ENCODE measurements at regions not wholly inside any gene's neighbourhood (a gene's known extent, or its start where the extent isn't known, plus 50 kb on each side); places are given as distances from the start of the nearest gene placed in this dataset.

DNA sequence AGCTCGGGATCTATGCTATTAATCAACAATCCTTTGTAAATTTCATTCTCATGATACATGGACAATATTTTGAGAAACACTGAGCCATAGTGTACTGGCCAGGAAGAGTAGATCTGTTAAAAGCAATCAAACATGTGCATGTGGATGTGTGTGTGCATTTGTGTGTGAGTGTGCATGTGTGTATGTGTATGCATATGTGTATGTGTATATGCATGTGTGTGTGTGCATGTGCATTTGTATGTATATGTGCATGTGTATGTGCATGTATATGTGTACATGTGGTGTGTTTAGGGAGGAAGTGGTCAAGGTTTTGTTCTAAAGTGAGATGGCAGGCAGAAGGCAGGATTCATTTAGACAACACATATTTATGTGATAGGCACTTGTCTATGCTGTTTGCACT, 623.8 kb downstream of the ADCYAP1 start:
- H3K4me3 ChIP-seq (ENCODE audit: control insufficient read depth, low read depth, low read length): no peak overlapping the region
- DNase-seq (ENCODE audit: low read depth): no peak
- TF ChIP-seq, protein P1, sequence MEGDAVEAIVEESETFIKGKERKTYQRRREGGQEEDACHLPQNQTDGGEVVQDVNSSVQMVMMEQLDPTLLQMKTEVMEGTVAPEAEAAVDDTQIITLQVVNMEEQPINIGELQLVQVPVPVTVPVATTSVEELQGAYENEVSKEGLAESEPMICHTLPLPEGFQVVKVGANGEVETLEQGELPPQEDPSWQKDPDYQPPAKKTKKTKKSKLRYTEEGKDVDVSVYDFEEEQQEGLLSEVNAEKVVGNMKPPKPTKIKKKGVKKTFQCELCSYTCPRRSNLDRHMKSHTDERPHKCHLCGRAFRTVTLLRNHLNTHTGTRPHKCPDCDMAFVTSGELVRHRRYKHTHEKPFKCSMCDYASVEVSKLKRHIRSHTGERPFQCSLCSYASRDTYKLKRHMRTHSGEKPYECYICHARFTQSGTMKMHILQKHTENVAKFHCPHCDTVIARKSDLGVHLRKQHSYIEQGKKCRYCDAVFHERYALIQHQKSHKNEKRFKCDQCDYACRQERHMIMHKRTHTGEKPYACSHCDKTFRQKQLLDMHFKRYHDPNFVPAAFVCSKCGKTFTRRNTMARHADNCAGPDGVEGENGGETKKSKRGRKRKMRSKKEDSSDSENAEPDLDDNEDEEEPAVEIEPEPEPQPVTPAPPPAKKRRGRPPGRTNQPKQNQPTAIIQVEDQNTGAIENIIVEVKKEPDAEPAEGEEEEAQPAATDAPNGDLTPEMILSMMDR (IDR thresholded peaks at IDR 0.05; ENCODE audit: control insufficient read depth, insufficient read depth, low read depth, low read length, missing control alignments): no peak

DNA sequence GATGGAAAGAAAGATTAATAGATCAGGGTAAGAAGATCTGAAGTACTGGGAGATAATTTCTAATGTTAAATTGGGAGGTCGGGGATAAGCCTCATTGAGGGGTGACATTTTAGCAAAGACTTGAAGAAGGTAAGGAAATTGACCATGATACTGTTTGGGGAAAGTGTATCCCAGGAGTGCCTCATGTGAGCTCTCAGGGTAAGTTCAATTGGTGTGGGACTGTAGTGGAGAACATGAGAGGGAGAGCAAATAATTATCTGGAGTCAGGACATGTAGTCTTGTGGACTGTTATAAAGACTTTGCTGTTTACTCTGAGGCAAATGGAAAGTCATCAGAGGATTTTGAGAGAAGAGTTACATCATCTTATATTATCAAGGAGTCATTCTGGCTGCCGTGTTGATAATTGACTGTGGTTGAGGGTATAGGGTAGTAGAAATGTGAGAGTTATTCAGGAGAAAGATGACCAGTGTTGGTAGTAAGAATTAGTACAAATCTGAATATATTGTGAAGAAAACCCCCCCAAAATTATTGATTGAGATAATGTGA, 624.4 kb downstream of the ADCYAP1 start:
- no peak overlapping the region for H3K4me3 ChIP-seq (ENCODE audit: control insufficient read depth, low read depth, low read length)
- TF ChIP-seq, protein P1 (IDR thresholded peaks at IDR 0.05; ENCODE audit: control insufficient read depth, insufficient read depth, low read depth, low read length, missing control alignments): no peak
- DNase-seq (ENCODE audit: low read depth): no peak

DNA sequence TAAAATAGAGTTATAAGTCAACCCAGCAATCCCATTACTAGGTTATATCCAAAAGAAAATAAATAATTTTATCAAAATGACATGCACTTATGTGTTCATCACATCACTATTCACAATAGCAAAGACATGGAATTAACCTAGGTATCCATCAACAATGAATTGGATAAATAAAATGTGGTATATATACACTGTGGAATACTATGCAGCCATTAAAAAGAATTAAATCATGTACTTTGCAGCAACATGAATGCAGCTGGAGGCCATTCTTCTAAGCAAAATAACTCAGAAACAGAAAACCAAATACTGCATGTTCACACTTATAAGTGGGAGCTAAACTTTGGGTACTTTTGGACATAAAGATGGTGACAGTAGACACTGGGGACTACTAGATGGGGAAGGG, 626.0 kb downstream of the ADCYAP1 start:
- DNase-seq (ENCODE audit: low read depth): no peak
- TF ChIP-seq, protein P1 (IDR thresholded peaks at IDR 0.05; ENCODE audit: control insufficient read depth, insufficient read depth, low read depth, low read length, missing control alignments): no peak
- no peak overlapping the region for H3K4me3 ChIP-seq (ENCODE audit: control insufficient read depth, low read depth, low read length)

DNA sequence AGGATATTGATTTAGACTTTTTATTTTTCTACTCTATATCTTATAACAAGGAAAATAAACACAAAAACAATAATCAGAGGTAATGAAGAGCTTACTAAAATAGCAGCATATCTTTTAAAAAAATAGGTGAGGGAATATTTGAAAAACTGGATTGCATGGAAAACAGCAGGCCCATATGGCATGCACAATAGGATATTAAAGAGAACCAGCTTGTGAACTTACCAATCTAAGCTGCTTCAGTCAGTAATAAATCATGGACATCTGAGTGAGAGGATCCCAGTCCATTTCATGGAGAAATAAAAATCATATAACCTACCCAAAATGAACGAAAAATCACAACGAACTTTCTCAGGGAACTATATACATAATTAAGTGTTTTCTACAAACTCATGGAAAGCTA, 634.6 kb downstream of the ADCYAP1 start:
- TF ChIP-seq, protein P1 (IDR thresholded peaks at IDR 0.05; ENCODE audit: control insufficient read depth, insufficient read depth, low read depth, low read length, missing control alignments): no peak
- H3K4me3 ChIP-seq (ENCODE audit: control insufficient read depth, low read depth, low read length): no peak overlapping the region
- DNase-seq (ENCODE audit: low read depth): no peak

DNA sequence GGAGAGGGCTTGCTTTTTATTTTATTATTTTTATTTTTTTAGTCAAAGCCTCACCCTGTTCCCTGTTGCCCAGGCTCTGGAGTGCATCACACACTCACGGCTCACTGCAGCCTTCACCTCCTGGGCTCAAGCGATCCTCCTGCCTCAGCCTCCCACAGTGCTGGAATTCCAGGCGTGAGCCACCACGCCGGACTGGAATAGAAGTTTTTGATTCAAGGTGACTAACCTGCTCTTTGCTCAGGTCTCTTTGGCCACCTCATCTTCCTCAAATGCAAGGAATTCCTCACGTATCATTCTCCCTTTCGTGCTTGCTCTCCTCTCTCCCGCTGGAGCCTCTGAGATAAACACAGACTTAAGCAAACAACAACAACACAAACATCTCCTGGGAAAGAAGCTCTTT, 636.8 kb downstream of the ADCYAP1 start:
- TF ChIP-seq, protein P1 (IDR thresholded peaks at IDR 0.05; ENCODE audit: control insufficient read depth, insufficient read depth, low read depth, low read length, missing control alignments): no peak
- H3K4me3 ChIP-seq (ENCODE audit: control insufficient read depth, low read depth, low read length): no peak overlapping the region
- no peak for DNase-seq (ENCODE audit: low read depth)

DNA sequence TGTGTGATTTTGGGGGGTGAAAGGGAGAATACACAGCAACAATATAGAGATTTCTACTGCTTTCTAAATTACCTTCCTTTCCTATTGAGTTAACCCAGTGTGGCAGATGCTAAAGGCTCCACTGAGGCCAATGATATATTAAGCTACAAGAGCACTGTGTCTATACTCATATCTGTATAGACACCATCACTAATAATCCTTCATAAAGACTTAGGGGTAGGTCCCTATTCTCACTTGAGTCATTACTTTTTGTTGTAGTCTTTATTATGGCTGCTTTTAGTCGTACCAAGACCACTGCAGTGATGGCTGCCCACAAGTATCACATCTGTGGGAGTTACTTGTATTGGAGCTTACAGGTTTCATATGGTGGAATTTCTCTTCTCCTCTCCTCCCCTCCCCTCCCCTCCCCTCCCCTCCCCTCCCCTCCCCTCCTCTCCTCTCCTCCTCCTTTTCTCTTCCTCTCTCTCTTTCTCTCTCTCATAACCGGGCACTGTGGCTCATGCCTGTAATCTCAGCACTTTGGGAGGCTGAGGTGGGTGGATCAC, 637.6 kb downstream of the ADCYAP1 start:
- DNase-seq (ENCODE audit: low read depth): no peak
- no peak overlapping the region for H3K4me3 ChIP-seq (ENCODE audit: control insufficient read depth, low read depth, low read length)
- TF ChIP-seq, protein P1 (IDR thresholded peaks at IDR 0.05; ENCODE audit: control insufficient read depth, insufficient read depth, low read depth, low read length, missing control alignments): no peak

Data from AG09309 (cell line).